OCI-M1 (cell line): ENCODE measurements at regions not wholly inside any gene's neighbourhood (a gene's known extent, or its start where the extent isn't known, plus 50 kb on each side); places are given as distances from the start of the nearest gene placed in this dataset.

ENCODE experiments used
- DNase-seq: peaks from one replicate; lab custom pipeline; 2025; lab: John Stamatoyannopoulos, UW

DNA sequence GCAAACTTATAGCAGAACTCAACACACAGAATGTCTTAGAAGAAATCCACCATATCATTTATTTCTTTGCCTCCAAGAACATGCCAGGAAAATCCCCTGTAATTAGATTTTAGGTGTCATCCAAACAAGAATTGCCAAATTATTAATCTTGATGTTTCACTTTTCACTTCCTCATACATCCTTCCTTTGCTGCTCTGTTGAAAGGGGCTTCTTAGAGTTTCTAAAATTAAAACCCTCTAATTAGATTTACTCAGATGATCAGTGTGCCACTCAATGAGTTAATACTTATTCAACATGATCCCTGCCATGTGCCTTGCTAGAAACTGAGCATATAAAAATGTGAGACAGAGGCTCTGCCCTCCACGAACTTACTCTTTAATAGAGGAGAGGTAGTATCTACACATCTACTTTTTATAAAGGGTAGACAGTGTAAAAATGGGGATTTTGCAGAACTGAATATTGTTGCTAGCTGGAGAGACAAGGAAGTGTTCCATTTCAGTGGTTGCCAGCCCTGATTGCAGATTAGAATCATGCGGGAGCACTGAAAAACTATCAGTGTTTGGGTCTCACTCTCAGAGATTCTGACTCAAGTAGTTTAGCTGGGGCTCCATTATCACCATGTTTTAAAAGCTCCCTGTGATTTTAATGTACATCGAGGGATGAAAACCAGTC lies 498.4 kb downstream of the TLE4 start:
- DNase-seq, result no peak

GRCh38 chr9:80066931-80067330 lies 495.2 kb downstream of the TLE4 start:
- no peak for DNase-seq

DNA sequence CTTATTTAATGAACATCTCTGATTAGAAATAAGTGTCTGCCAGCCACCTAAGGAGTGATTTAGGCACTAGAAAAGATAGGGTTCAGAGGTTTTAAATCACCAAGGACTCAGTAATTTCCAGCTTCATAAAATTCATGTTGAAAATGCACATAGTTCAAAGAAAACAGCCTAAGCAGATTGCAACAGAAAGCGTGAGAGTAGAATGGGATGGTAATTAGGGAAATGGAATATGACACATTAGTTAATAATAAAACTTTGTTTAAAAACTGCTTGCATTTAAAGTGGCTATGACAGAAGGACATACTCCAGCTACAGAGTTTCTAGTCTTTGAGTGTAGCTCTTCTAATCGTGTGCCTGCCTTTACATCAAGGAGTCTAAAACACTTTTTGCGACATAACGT lies 490.8 kb downstream of the TLE4 start:
- no peak for DNase-seq

DNA sequence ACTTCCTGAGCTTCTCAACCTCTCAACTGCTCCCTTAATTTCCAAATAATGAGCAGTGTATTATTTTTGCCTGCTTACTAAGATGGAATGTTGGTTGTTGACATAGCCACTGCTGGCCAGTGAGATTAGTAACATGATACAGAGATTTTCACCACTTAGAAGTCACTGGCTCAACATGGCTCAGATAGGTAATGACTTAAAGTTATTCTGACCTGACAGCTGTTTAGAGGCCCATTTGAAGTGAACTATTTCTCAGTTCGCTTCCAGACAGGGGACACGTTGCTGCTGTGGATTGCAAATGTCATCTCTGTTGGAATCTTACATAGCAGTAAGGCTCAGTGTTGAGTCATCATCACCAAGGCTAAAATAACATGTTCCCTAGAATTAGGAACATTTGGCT lies 490.2 kb downstream of the TLE4 start:
- no peak for DNase-seq

DNA sequence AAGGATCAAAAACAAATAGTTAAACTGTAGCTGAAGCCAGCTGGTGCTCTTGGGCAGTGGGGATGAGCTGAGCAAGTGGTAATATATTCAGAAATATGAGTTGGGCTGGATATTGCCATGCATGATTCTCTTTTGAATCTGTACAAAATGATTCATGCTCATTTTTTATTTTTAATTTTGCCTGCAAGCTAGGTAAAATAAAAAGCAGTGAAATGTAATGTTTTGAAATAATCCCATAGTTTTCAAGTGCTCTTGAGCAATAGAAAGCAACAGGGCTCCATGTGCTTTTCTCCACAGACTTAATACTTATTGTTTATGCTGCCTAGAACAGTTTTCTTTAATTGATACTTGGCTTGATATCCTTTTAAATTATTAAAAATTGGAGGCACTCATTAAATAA lies 489.3 kb downstream of the TLE4 start:
- DNase-seq, result no peak

GRCh38 chr9:80059979-80060378 lies 488.2 kb downstream of the TLE4 start:
- DNase-seq, result no peak

- DNase-seq, result no peak
These were observed 487.4 kb downstream of the TLE4 start for GRCh38 chr9:80059191-80059590.

GRCh38 chr9:80052830-80053229 lies 481.1 kb downstream of the TLE4 start:
- no peak for DNase-seq

DNA sequence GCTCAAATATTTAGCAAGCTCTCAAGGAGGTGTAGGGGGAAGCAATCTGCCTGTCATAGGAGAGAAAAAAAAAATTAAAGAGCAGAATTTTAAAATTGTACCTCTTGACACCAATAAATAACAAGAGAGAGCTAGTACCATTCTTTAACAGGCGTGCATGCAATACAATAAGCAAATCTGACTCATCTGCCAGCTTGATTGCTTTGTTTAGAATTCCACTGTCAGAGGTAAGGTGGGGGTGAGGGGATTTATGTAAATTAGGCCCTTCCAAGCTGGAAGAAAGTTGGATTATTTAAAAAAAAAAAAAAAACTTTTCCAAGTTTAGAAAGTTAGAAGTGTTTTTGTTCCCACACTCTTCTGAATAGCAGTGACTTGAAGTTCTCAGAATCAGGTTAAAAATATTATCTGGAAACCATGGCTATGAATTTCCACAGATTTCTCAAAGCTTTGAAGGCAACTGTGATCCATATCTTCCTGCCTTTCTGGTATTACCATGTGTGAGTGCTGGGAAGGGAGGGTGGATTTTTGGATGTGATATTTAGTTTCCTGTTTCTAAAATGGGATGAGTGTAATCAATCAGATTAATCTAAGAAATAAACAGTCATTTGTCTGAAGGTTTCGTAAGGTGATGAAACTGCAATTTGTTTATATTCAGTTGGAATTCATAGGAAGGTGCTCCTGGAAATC lies 477.5 kb downstream of the TLE4 start:
- no peak for DNase-seq

DNA sequence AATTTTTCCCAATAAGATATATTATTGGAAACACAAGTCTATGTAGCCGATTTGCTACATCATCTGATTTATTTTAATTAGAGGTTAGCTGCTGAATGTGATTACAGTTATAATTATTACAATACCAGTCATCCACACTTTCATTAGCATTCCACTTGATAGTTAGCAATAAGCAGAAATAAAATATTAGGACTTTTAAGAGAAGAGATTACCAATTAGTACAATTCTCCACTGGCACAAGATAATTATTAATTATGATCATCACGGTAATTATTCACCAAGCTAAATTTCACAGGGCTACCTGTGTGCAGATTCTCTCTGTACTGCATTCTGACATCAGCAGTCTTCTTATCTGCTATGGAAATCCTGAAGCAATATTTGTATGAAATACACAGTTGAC lies 474.7 kb downstream of the TLE4 start:
- DNase-seq, result no peak

GRCh38 chr9:80041821-80042220 lies 470.1 kb downstream of the TLE4 start:
- no peak for DNase-seq

- no peak for DNase-seq
These were observed 468.7 kb downstream of the TLE4 start for GRCh38 chr9:80040457-80040856.

DNA sequence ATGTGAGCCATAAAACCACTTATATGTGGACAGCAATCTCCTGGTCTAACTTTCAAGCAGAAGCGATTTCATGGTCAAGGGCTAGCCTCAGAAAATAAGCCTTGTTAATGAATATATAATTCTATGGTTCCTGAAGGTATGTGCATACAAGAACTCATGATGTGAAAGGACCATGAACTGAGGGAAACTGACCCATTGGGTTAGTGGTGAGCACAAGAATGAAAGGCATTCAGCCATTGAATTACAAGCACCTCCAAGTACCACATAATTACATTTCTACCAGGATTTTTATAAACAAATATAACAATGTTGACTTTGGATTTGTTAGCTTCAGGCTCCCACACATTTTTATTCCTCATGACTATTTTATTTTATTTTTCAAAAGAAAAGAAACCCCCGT lies 459.0 kb downstream of the TLE4 start:
- no peak for DNase-seq

GRCh38 chr9:80028501-80028900 lies 456.7 kb downstream of the TLE4 start:
- DNase-seq, result no peak

DNA sequence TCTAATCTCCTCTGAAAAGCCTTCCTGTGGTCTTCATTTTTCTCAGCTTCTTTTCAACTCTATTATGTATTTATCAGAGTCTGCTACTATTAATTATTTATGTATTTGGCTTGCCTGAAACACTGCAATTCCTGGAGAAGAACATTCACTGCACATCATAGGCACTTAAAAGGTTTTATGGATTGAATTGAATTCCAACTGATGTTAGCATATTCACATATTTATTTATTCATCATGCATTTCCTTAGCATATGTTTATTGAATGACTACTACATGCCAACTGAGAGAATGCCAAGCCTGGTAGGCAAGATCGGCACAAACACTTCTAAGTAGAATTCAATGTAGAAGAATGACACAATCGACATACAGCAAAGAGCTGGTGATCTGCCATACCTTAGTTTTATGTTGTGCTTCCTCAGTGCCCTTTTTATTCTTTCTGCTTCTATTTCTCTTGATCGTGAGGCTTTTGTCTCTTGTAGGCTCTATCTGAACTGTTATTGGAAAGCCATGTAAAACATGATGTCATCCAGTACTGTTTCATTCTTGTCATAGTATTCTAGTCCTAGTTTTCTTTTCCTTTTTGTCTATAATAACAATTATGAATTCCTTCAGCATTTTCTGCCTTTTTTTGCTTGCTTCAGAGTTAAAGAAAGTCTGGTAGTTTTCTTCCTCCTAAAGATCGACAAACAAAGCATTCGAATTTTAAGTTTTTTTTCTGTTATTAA lies 454.2 kb downstream of the TLE4 start:
- DNase-seq, result no peak

GRCh38 chr9:80025131-80025530 lies 453.4 kb downstream of the TLE4 start:
- no peak for DNase-seq

DNA sequence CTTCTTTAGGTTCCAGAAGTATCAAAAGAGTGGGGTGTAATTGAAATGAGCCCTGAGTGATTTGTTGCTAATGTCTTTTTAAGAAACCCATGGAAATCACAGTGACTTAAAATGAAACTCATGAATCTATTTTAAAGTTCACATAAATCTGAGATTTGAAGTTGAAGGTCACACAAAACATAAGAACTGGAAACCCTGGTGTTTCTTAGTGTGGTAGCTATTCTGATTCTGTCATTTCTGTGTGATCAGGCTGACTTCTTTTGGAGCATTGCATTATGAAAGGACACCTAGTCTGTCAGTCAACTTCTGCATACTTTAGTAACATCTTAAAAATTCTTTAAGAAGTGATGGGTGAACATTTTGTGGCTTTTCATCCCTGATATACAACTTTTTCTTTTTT lies 448.8 kb downstream of the TLE4 start:
- DNase-seq, result no peak

DNA sequence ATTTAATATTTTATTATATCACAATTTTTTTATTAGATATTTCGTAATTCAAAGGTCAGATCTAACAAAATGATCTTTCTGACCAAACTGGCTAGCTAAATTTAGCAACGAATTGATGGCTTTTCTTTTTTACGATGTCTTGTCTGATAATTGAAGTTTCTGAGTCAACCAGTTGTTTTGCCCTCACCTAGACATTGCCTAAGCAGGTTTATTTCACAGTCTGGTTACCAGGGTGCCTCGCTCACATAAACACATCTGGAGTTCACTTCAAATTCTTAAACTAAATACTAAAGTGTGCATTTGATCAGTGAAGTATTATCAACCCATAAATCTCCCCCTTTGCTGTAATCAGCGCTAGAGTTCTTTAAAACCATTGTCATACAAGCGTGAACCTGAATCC lies 448.3 kb downstream of the TLE4 start:
- no peak for DNase-seq

GRCh38 chr9:80013891-80014290 lies 442.1 kb downstream of the TLE4 start:
- no peak for DNase-seq

DNA sequence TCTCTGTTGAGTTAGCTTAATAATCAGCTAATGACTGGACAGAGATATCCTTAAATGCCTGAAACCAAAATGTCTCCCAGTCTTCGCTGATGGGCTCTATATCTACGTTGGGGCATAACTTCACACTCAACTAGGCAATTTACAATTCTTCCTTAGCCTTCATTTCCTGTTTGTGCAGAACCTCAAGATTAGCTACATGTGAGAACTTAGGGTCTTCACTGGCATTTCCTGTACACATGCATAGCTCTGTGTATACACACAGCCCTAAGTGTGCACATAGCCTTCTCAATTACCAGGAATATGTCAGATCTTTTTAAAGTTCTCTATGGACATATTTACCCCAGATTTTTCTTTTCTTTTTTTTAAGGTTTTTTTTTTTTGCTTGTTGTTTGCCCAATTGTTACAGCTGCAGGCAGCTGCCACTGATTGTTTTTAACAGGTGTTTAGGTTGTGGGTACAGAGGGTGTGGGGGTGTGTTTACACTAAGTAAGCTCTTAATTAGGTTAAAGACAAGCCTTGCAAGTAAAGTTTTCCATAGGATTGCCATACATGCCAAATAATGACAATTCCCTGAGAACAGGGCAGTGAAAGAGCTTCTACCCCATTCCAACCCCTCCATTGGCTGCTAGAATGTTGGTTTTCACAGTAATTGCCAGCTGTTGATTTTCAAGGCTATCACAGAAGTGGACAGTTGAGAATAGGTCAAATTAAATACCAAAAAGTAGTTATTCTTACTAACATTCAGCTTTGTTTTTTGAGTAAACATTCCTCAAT lies 441.0 kb downstream of the TLE4 start:
- DNase-seq, result no peak

DNA sequence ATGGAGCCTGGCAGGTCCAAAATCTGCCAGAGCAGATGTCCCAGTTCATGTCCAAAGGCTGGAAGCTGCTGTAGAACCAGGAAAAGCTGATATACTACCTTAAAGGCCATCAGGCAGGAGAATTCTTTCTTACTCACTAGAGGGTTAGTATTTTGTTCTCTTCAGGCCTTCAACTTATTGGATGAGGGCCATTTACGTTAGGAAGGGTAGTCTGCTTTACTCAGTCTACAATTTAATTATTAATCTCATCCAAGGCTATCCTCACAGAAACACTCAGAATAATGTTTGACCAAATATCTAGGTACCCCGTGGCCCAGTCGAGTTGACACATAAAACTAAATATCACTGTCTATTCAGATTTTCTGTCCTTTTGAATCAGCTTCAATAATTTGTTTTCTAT lies 437.4 kb downstream of the TLE4 start:
- no peak for DNase-seq

GRCh38 chr9:80004714-80005113 lies 432.9 kb downstream of the TLE4 start:
- DNase-seq, result no peak

DNA sequence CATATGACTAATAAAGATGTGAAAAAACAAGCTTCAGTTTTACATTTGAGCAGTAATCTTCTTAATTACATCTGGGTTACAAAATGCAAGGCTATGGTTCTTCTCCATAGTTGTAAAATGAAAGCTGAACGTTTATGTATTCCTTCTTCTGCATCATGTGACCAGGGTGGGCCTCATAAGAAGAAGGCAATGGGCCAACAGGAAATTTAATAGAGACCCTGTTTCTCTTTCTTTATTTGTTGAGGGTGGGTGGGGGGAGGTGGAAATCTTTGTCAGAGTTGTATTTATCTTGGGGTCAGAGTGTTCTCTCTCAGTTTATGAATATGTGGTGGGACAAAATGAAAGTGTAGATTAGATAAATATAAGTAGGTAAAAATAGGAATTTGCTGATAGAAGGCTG lies 418.8 kb downstream of the TLE4 start:
- no peak for DNase-seq
